Transverse colon (tissue), 4 donors: ENCODE measurements at regions not wholly inside any gene's neighbourhood (a gene's known extent, or its start where the extent isn't known, plus 50 kb on each side); places are given as distances from the start of the nearest gene placed in this dataset.

Source experiments
- DNase-seq: peaks from one replicate; pipeline ENCODE4 v3.0.0-alpha.2; 2019
- H3K27ac ChIP-seq, 4 donors: fragments of 200-600 bp; sonication (generic); 2 replicates each; pipeline ENCODE4 v1.5.1; 2016 to 2018; ENCODE audit warnings: inconsistent platforms in 4 of 4
- H3K27me3 ChIP-seq: fragments of 200-600 bp; sonication (generic); 2 replicates; pipeline ENCODE4 v1.5.1; 2017; ENCODE audit warnings: inconsistent platforms
- H3K36me3 ChIP-seq, 4 donors: fragments of 200-600 bp; sonication (generic); 2 replicates each; pipeline ENCODE4 v1.5.1; 2017 to 2019; ENCODE audit warnings: inconsistent platforms in 4 of 4
- H3K4me1 ChIP-seq, 4 donors: fragments of 200-600 bp; sonication (generic); 2 replicates each; pipeline ENCODE4 v1.5.1; 2017 to 2020; ENCODE audit warnings: inconsistent platforms in 4 of 4
- H3K4me3 ChIP-seq, 4 donors: fragments of 200-600 bp; sonication (generic); 1 replicate in 1 of 4; 2 replicates in 3 of 4; pipeline versions ENCODE4 v1.5.1 to v1.6.1; 2017 to 2019; ENCODE audit warnings: inconsistent platforms in 4 of 4
- H3K9me3 ChIP-seq, 2 donors: fragments of 200-600 bp; sonication (generic); 2 replicates each; pipeline ENCODE4 v1.5.1; 2017 to 2019; ENCODE audit warnings: inconsistent platforms in 2 of 2
- EP300 ChIP-seq: sonication (generic); formaldehyde crosslinking; IDR thresholded peaks from one replicate; pipeline ENCODE4 v1.6.1; 2017; ENCODE audit warnings: antibody characterized with exemption, low read depth
- POLR2A ChIP-seq: fragments of 450-650 bp; IDR thresholded peaks from one replicate; pipeline ENCODE4 v1.6.1; 2016; ENCODE audit warnings: antibody characterized with exemption, mild to moderate bottlenecking, moderate library complexity
- POLR2AphosphoS5 ChIP-seq, 3 donors: sonication (generic); formaldehyde crosslinking; IDR thresholded peaks; one replicate each; pipeline ENCODE4 v1.6.1; 2016; ENCODE audit warnings: antibody characterized with exemption in 3 of 3
- WGBS, 2 donors: methylation state at CpG; one replicate each; pipeline ENCODE4 v1.1.5; 2018; ENCODE audit warnings: low coverage in 1 of 2; 5-methylcytosine and 5-hydroxymethylcytosine counted together
- in situ Hi-C, 4 donors: fragments of 200-750 bp; cut with MboI; loops; one replicate each; pipeline versions ENCODE4 v1.15.0 to v1.15.1; 2017; ENCODE audit warnings: low sequenced_read_pairs in 3 of 4, low pct_ligation_motif_present in 1 of 4, low pct_unique_long_range_greater_than_20kb in 1 of 4
- intact Hi-C: fragments of 100-400 bp; cut with DNase I; formaldehyde crosslinking; loops from one replicate; pipeline ENCODE4 v1.15.1; 2023; ENCODE audit warnings: low total_unique reads
- TF ChIP-seq, protein P1 (sequence below), 5 experiments: fragments of 200-600 bp in 3 of 5; fragments of 450-650 bp in 2 of 5; sonication (generic) in 3 of 5; IDR thresholded peaks; 1 replicate in 2 of 5; 2 replicates in 3 of 5; pipeline ENCODE4 v1.5.1; 2016 to 2017; ENCODE audit warnings: antibody characterized with exemption in 5 of 5, inconsistent platforms in 3 of 5, mild to moderate bottlenecking in 2 of 5, moderate library complexity in 1 of 5

DNA sequence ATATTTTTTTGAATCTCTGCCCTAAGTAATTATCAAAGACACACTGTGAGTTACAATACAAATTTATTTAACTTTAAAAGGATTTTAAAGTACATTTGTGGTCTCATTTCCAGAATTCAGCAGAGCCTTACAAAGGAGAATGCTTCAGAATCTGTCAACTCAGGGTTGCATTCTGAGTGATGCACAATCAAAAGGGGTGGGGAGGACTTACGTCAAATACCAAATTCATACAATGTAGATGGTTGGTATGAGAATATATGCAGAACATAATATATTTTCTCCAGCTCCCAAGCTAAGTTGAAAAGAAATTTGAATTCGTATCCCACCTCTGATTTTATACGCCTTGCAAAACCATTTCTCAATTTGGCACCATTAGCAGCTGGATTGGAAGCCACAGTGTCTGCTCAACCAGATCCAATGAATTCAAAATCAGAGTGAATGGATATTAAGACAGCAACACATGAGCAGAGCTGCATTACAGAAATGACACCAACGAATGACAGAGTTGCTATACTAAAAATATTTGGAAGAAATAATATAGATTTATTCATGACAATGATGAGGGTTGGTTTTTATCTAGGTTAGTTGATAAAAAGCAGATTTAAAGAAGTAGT is 110.4 kb upstream of the CFAP20DC start:
- WGBS, 2 donors: 84 to 85% methylated on average over 4 of the region's 4 CpGs
- in situ Hi-C loops: no loop called here
- no peaks in the 10 kb centered on the region for H3K27me3 ChIP-seq
- no peaks in the 10 kb centered on the region for H3K4me1 ChIP-seq
- H3K9me3 ChIP-seq: no peaks in the 10 kb centered on the region
- TF ChIP-seq POLR2A (no peak), POLR2AphosphoS5 (IDR thresholded peaks at IDR 0.05) (no peak), EP300 (no peak)
- TF ChIP-seq, protein P1, sequence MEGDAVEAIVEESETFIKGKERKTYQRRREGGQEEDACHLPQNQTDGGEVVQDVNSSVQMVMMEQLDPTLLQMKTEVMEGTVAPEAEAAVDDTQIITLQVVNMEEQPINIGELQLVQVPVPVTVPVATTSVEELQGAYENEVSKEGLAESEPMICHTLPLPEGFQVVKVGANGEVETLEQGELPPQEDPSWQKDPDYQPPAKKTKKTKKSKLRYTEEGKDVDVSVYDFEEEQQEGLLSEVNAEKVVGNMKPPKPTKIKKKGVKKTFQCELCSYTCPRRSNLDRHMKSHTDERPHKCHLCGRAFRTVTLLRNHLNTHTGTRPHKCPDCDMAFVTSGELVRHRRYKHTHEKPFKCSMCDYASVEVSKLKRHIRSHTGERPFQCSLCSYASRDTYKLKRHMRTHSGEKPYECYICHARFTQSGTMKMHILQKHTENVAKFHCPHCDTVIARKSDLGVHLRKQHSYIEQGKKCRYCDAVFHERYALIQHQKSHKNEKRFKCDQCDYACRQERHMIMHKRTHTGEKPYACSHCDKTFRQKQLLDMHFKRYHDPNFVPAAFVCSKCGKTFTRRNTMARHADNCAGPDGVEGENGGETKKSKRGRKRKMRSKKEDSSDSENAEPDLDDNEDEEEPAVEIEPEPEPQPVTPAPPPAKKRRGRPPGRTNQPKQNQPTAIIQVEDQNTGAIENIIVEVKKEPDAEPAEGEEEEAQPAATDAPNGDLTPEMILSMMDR (IDR thresholded peaks at IDR 0.05): no peak
- H3K36me3 ChIP-seq: no peaks in the 10 kb centered on the region
- H3K27ac ChIP-seq: no peak overlapping the region
- no peak overlapping the region for H3K4me3 ChIP-seq
- intact Hi-C loops: no loop called here
- DNase-seq: no peak

GRCh38 chr3:59153648-59154047 is 103.8 kb upstream of the CFAP20DC start:
- WGBS, 2 donors: 60 to 62% methylated on average over 1 of the region's 1 CpG
- in situ Hi-C loops: no loop called here

GRCh38 chr3:59152943-59153342 is 103.1 kb upstream of the CFAP20DC start:
- WGBS, 2 donors: 82 to 86% methylated on average over 2 of the region's 2 CpGs
- no peaks in the 10 kb centered on the region for H3K36me3 ChIP-seq
- no peaks in the 10 kb centered on the region for H3K27me3 ChIP-seq
- peaks cover 0 to 4% of the 10 kb centered on the region in 2 donors for H3K9me3 ChIP-seq
- no peak overlapping the region for H3K4me3 ChIP-seq
- TF ChIP-seq, protein P1 (IDR thresholded peaks at IDR 0.05): no peak
- TF ChIP-seq POLR2AphosphoS5 (IDR thresholded peaks at IDR 0.05) (no peak), POLR2A (no peak), EP300 (no peak)
- in situ Hi-C loops (no loop called here), intact Hi-C loops (no loop called here)
- DNase-seq: no peak
- H3K4me1 ChIP-seq: no peaks in the 10 kb centered on the region
- H3K27ac ChIP-seq: no peak overlapping the region

More at GRCh38 chr3:59153648-59154047, 103.8 kb upstream of the CFAP20DC start:
- DNase-seq: no peak
- no peak overlapping the region for H3K4me3 ChIP-seq
- TF ChIP-seq, protein P1 (IDR thresholded peaks at IDR 0.05): no peak
- TF ChIP-seq POLR2A: no peak
- TF ChIP-seq POLR2AphosphoS5 (IDR thresholded peaks at IDR 0.05): no peak
- no peak for TF ChIP-seq EP300
- peaks cover 0 to 4% of the 10 kb centered on the region in 2 donors for H3K9me3 ChIP-seq
- H3K36me3 ChIP-seq: no peaks in the 10 kb centered on the region
- H3K4me1 ChIP-seq: no peaks in the 10 kb centered on the region
- H3K27ac ChIP-seq: no peak overlapping the region
- H3K27me3 ChIP-seq: no peaks in the 10 kb centered on the region
- intact Hi-C loops: no loop called here

GRCh38 chr3:59150039-59150438 is 100.2 kb upstream of the CFAP20DC start:
- 60 to 80% methylated on average over 1 to 3 of the region's 3 CpGs for WGBS, 2 donors
- intact Hi-C loops (no loop called here), in situ Hi-C loops (no loop called here)
- DNase-seq: no peak
- H3K27ac ChIP-seq: no peak overlapping the region
- H3K36me3 ChIP-seq: no peaks in the 10 kb centered on the region
- H3K27me3 ChIP-seq: no peaks in the 10 kb centered on the region
- no peak overlapping the region for H3K4me3 ChIP-seq
- TF ChIP-seq POLR2A (no peak), EP300 (no peak), POLR2AphosphoS5 (IDR thresholded peaks at IDR 0.05) (no peak)
- TF ChIP-seq, protein P1 (IDR thresholded peaks at IDR 0.05): no peak
- peaks cover 4 to 10% of the 10 kb centered on the region in 2 donors for H3K9me3 ChIP-seq
- H3K4me1 ChIP-seq: no peaks in the 10 kb centered on the region
